ENCODE measurements at regions not wholly inside any gene's neighbourhood (a gene's known extent, or its start where the extent isn't known, plus 50 kb on each side); places are given as distances from the start of the nearest gene placed in this dataset.

DNA sequence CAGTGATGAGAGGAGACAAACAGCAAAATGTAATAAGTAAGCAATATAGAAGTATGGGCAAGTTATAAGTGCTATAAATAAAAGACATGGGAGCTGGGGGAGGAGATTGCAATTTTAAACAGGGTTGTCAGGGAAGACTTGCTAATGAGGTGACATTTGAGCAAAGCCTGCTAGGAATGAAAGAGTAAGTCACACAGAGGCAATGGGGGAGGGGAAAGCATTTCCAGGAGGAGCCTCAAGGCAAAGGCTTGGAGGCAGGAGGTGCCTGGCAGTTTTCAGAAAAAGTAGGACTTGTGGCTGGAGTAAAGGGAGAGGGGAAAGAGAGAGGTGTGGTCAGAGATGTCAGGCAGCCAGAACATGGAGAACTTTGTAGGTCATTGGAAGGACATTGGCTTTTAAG is 124.4 kb upstream of the NMUR2 start:
- TF ChIP-seq SPI1 (IDR thresholded peaks at IDR 0.05; ENCODE audit: borderline replicate concordance, low read depth): no peak
- TF ChIP-seq, protein P1, sequence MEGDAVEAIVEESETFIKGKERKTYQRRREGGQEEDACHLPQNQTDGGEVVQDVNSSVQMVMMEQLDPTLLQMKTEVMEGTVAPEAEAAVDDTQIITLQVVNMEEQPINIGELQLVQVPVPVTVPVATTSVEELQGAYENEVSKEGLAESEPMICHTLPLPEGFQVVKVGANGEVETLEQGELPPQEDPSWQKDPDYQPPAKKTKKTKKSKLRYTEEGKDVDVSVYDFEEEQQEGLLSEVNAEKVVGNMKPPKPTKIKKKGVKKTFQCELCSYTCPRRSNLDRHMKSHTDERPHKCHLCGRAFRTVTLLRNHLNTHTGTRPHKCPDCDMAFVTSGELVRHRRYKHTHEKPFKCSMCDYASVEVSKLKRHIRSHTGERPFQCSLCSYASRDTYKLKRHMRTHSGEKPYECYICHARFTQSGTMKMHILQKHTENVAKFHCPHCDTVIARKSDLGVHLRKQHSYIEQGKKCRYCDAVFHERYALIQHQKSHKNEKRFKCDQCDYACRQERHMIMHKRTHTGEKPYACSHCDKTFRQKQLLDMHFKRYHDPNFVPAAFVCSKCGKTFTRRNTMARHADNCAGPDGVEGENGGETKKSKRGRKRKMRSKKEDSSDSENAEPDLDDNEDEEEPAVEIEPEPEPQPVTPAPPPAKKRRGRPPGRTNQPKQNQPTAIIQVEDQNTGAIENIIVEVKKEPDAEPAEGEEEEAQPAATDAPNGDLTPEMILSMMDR (IDR thresholded peaks at IDR 0.05; ENCODE audit: insufficient read depth, low read length): no peak
